K562 (cell line): ENCODE measurements at regions not wholly inside any gene's neighbourhood (a gene's known extent, or its start where the extent isn't known, plus 50 kb on each side); places are given as distances from the start of the nearest gene placed in this dataset.

ENCODE experiments used
- ATAC-seq: fragments of 200-7000 bp; cut with Tn5 transposase; 3 replicates; pipeline ENCODE4 v1.9.1; 2020; ENCODE audit warnings: moderate library complexity
- BruUV-seq: library from RNA; stranded (reverse); fragments of 400-500 nt; replicated peaks from 2 replicates; lab custom pipeline; 2021; lab: Mats Ljungman, UMichigan
- CTCF ChIA-PET: fragments of 300-600 bp; formaldehyde crosslinking; extraction: SDS; loops from one replicate; lab custom pipeline; 2021; ENCODE audit warnings: low intra/inter-chr PET ratio; lab: Yijun Ruan, JAX
- POLR2A ChIA-PET: fragments of 300-600, 350-650 bp; sonication (Branson Sonifier 250); formaldehyde crosslinking; extraction: SDS; loops from one replicate; lab custom pipeline; 2021; ENCODE audit warnings: antibody characterized with exemption, inconsistent platforms; lab: Yijun Ruan, JAX
- DNase-seq, 4 experiments: peaks; one replicate each; pipeline versions ENCODE4 v3.0.0 to v3.0.0-alpha.2; 2011 to 2018; ENCODE audit warnings: low spot score in 3 of 4, mixed read lengths in 3 of 4; ENCODE audit errors: extremely low read depth in 1 of 4
- FAIRE-seq: peaks from 2 replicates; lab custom pipeline; 2011; peaks lifted over from hg19 to GRCh38; lab: Jason Lieb, UNC
- H2AFZ ChIP-seq: 2 replicates; pipeline ENCODE4 v1.6.0; 2011; ENCODE audit warnings: low read depth, low read length, control low read depth, inconsistent platforms
- H3K27ac ChIP-seq: fragments of 200-600 bp; 3 replicates; pipeline ENCODE4 v1.8.0; 2011; ENCODE audit warnings: low read depth, mild to moderate bottlenecking, control low read depth, inconsistent platforms, low read length, moderate library complexity, mixed read lengths; ENCODE audit errors: extremely low read depth
- H3K27me3 ChIP-seq, 2 experiments: fragments of 300-600 bp in 1 of 2; 2 replicates in 1 of 2; 3 replicates in 1 of 2; pipeline versions ENCODE4 v1.6.0 to v1.8.0; 2011; ENCODE audit warnings: inconsistent platforms in 2 of 2, low read length in 2 of 2, mild to moderate bottlenecking in 1 of 2, mixed read lengths in 1 of 2, moderate library complexity in 1 of 2; ENCODE audit not compliant: control insufficient read depth in 2 of 2, insufficient read depth in 2 of 2
- H3K36me3 ChIP-seq: fragments of 300-600 bp; 3 replicates; pipeline ENCODE4 v1.8.0; 2011; ENCODE audit warnings: mild to moderate bottlenecking, low read length, inconsistent platforms; ENCODE audit not compliant: control insufficient read depth, insufficient read depth
- H3K4me1 ChIP-seq, 2 experiments: fragments of 200-600 bp in 1 of 2; replicated peaks in 1 of 2; 2 replicates in 1 of 2; 3 replicates in 1 of 2; pipeline versions ENCODE4 v1.5.1 to v1.8.0; 2011; ENCODE audit warnings: inconsistent platforms in 2 of 2, low read length in 2 of 2, mild to moderate bottlenecking in 1 of 2, mixed read lengths in 1 of 2, moderate library complexity in 1 of 2; ENCODE audit not compliant: control insufficient read depth in 2 of 2, insufficient read depth in 2 of 2
- H3K4me2 ChIP-seq: 2 replicates; pipeline ENCODE4 v1.6.1; 2011; ENCODE audit warnings: low read length, control low read depth, inconsistent platforms, mixed read lengths; ENCODE audit not compliant: insufficient read depth
- H3K4me3 ChIP-seq: fragments of 200-600 bp; sonication (generic), shearing (Covaris generic); 2 replicates; pipeline ENCODE4 v1.5.1; 2016; ENCODE audit warnings: control low read depth, inconsistent platforms
- H3K79me2 ChIP-seq: fragments of 200-600 bp; 3 replicates; pipeline ENCODE4 v1.8.0; 2011; ENCODE audit warnings: low read length, inconsistent platforms; ENCODE audit not compliant: control insufficient read depth, insufficient read depth
- H3K9ac ChIP-seq, 2 experiments: 2 replicates each; pipeline versions ENCODE4 v1.6.0 to v1.6.1; 2011; ENCODE audit warnings: low read depth in 2 of 2, low read length in 2 of 2, control low read depth in 1 of 2, inconsistent platforms in 1 of 2, mild to moderate bottlenecking in 1 of 2, mixed read lengths in 1 of 2; ENCODE audit not compliant: insufficient read depth in 1 of 2
- H3K9me1 ChIP-seq: one replicate; pipeline ENCODE4 v1.6.0; 2011; ENCODE audit warnings: inconsistent platforms, mild to moderate bottlenecking, low read length, moderate library complexity; ENCODE audit not compliant: control insufficient read depth, insufficient read depth
- H3K9me3 ChIP-seq: replicated peaks from 2 replicates; pipeline ENCODE4 v1.5.1; 2011; ENCODE audit warnings: low read depth, low read length, inconsistent platforms; ENCODE audit not compliant: control insufficient read depth, insufficient read depth
- H4K20me1 ChIP-seq: replicated peaks from 2 replicates; pipeline ENCODE4 v1.6.1; 2011; ENCODE audit warnings: low read length, inconsistent platforms, mixed read lengths; ENCODE audit not compliant: control insufficient read depth, insufficient read depth
- CEBPG ChIP-seq, 3 experiments: fragments of 200-800 bp in 1 of 3; sonication (Bioruptor generic) in 1 of 3; sonication (generic) in 1 of 3; formaldehyde crosslinking in 1 of 3; IDR thresholded peaks in 2 of 3; conservative IDR thresholded peaks in 1 of 3; 2 replicates each; pipeline versions ENCODE4 v1.6.1 to v1.8.0; 2016 to 2022; ENCODE audit warnings: missing compliant biosample characterization in 2 of 3, missing genetic modification characterization in 2 of 3, mild to moderate bottlenecking in 1 of 3, missing genetic modification reagents in 1 of 3
- FOXA1 ChIP-seq: fragments of 450-650 bp; IDR thresholded peaks from 2 replicates; pipeline ENCODE4 v1.6.1; 2016; ENCODE audit warnings: mild to moderate bottlenecking, borderline replicate concordance
- STAG1 ChIP-seq: sonication (generic); formaldehyde crosslinking; IDR thresholded peaks from 2 replicates; pipeline ENCODE4 v1.5.0; 2020; ENCODE audit warnings: missing genetic modification reagents, borderline replicate concordance
- ZNF232 ChIP-seq: sonication (generic); formaldehyde crosslinking; IDR thresholded peaks from 2 replicates; pipeline ENCODE4 v1.8.0; 2022; ENCODE audit warnings: mild to moderate bottlenecking, missing genetic modification reagents
- ZNF668 ChIP-seq: fragments of 250-450 bp; sonication (Bioruptor Pico); IDR thresholded peaks from 2 replicates; pipeline ENCODE4 v1.8.0; 2022; ENCODE audit warnings: mild to moderate bottlenecking, inconsistent platforms
- WGBS: fragments of 100-300 bp; shearing (Covaris generic); methylation state at CpG from one replicate; pipeline ENCODE4 v1.1.6; 2016; ENCODE audit warnings: low coverage, mixed read lengths; ENCODE audit not compliant: insufficient coverage; ENCODE audit errors: missing lambda C conversion rate; 5-methylcytosine and 5-hydroxymethylcytosine counted together
- in situ Hi-C: fragments of 300-500 bp; cut with MboI; formaldehyde crosslinking; loops from 4 replicates; pipeline ENCODE4 v1.15.0; 2018; ENCODE audit warnings: inconsistent platforms, mixed read lengths
- intact Hi-C: fragments of 100-400 bp; cut with micrococcal nuclease; formaldehyde crosslinking; loops from 2 replicates; pipeline ENCODE4 v1.14.2; 2022
- TF ChIP-seq, protein P1 (sequence below), 2 experiments: fragments of 450-650 bp in 1 of 2; sonication (generic) in 1 of 2; formaldehyde crosslinking; conservative IDR thresholded peaks; 2 replicates each; pipeline versions ENCODE4 v1.4.0 to v1.8.1; 2020 to 2022; ENCODE audit warnings: mild to moderate bottlenecking in 1 of 2, missing genetic modification reagents in 1 of 2

DNA sequence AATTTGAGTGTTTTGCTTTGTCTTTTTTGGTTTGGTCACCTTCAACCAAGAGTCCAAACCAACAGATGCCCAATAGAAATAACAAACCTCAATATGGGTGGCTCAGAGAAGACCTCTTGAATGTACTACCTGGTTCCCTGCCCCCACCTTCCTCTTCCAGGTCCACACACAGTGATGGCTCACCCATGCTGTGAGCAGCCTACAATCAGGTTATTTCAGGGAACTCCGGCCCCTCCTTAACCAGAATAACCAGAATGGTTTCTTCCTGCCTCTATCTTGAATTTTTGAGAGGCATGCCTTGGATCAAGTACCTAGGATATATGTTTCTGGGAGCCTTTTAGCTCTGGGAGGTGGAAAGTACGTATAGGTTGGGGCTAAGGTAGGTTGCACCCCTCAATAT, 327.1 kb upstream of the PRDM1 start (continued):
- TF ChIP-seq ZNF232 (CRISPR knock-in tag) (no peak), FOXA1 (no peak), STAG1 (no peak)
- TF ChIP-seq, protein P1, sequence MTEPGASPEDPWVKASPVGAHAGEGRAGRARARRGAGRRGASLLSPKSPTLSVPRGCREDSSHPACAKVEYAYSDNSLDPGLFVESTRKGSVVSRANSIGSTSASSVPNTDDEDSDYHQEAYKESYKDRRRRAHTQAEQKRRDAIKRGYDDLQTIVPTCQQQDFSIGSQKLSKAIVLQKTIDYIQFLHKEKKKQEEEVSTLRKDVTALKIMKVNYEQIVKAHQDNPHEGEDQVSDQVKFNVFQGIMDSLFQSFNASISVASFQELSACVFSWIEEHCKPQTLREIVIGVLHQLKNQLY (CRISPR knock-in tag; conservative IDR thresholded peaks at IDR 0.05): no peak

DNA sequence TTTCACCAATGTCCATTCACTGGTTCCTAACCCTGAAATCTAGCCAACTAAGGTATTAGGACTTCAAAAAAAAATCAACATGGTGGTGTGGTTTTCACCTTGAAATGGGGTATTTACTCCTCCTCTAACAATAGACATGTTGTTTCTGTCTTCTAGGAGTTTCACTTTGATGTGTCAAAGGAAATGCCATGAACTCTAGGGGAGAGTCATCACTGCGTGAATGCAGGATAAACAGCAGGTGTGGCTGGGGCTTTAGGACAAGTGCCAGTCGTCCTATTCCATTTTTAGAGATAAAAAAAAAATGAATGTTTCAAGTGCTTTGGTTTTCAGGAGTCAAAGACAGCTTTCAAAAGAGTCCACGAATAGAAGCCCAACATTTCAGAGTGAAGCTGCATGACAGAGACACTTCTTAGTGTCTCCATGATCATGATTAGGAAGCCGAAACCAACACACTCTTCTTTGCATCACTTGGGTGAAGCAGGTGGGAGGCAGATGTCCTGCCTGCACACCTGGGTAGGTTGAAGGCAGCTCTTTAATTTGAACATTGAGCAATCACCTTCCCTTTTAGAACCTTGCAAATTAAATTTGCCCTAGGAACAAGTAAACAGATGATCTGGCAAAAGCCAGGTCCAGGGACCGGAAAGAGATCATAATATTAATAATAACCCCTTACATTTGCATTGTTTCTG, 328.5 kb upstream of the PRDM1 start:
- no peak for DNase-seq
- Histone ChIP-seq H3K9me1 (no peaks in the 10 kb centered on the region), H3K36me3 (no peaks in the 10 kb centered on the region), H3K4me1 (no peaks in the 10 kb centered on the region), H3K4me2 (no peak overlapping the region), H3K27ac (no peak overlapping the region), H3K79me2 (no peaks in the 10 kb centered on the region), H3K27me3 (peaks cover 0 to 14% of the 10 kb centered on the region in 2 experiments; a peak in 3 of 5 replicates), H2AFZ (no peak overlapping the region), H3K4me3 (no peak overlapping the region)
- in situ Hi-C loops: no loop called here
- POLR2A ChIA-PET: interaction anchor here (0.6 to 1.8 kb wide), 2 partner anchors 11 to 330 kb away, joined by 3 to 9 read pairs; no protein-coding TSS in a partner anchor
- no peak for FAIRE-seq
- no peak for ATAC-seq
- CTCF ChIA-PET: no interaction called here
- no peak for TF ChIP-seq ZNF668
- TF ChIP-seq CEBPG (CRISPR knock-in tag; IDR thresholded peaks at IDR 0.05): no peak
- 0 out of 4 replicates have a peak, but pooled peaks of 1 of the 2 experiments have one; percentile 7 for TF ChIP-seq CEBPG (tag; conservative IDR thresholded peaks at IDR 0.05 in 1 of 2, IDR thresholded peaks at IDR 0.05 in 1 of 2)
- TF ChIP-seq, all 486 proteins: peak for 1
- no TSS peak for BruUV-seq
- Histone ChIP-seq H4K20me1 (no peaks in the 10 kb centered on the region), H3K9me3 (no peaks in the 10 kb centered on the region), H3K9ac (no peak overlapping the region)
- whole genome bisulfite sequencing: 3% methylated on average over 5 of the region's 5 CpGs
- intact Hi-C loops: no loop called here
